ENCODE measurements at regions not wholly inside any gene's neighbourhood (a gene's known extent, or its start where the extent isn't known, plus 50 kb on each side); places are given as distances from the start of the nearest gene placed in this dataset.
"Not testable (repeated sequence)": the region's sequence is repeated elsewhere in the genome, so short reads cannot be mapped to it uniquely, and the experiment has no call there.

- H3K4me3 ChIP-seq (ENCODE audit: low read depth, low read length): no peak overlapping the region
- no peak for TF ChIP-seq CTCF (IDR thresholded peaks at IDR 0.05; ENCODE audit: borderline replicate concordance, insufficient read depth, low read depth, low read length)
These were observed 194.0 kb upstream of the BOD1L1 start for GRCh38 chr4:13821522-13821921.

- not testable (repeated sequence) for H3K4me3 ChIP-seq (ENCODE audit: low read depth, low read length)
These were observed 198.3 kb upstream of the BOD1L1 start for GRCh38 chr4:13825822-13826221.

GRCh38 chr4:13829457-13829856 is 201.9 kb upstream of the BOD1L1 start:
- no peak for TF ChIP-seq CTCF (IDR thresholded peaks at IDR 0.05; ENCODE audit: borderline replicate concordance, insufficient read depth, low read depth, low read length)
- H3K4me3 ChIP-seq (ENCODE audit: low read depth, low read length): no peak overlapping the region

GRCh38 chr4:13830449-13830848 is 202.9 kb upstream of the BOD1L1 start:
- no peak overlapping the region for H3K4me3 ChIP-seq (ENCODE audit: low read depth, low read length)
- TF ChIP-seq CTCF (IDR thresholded peaks at IDR 0.05; ENCODE audit: borderline replicate concordance, insufficient read depth, low read depth, low read length): no peak

GRCh38 chr4:13833171-13833804 is 205.8 kb upstream of the BOD1L1 start:
- TF ChIP-seq CTCF (IDR thresholded peaks at IDR 0.05; ENCODE audit: borderline replicate concordance, insufficient read depth, low read depth, low read length): no peak
- H3K4me3 ChIP-seq (ENCODE audit: low read depth, low read length): no peak overlapping the region

GRCh38 chr4:13836946-13837912 is 209.7 kb upstream of the BOD1L1 start:
- no peak overlapping the region for H3K4me3 ChIP-seq (ENCODE audit: low read depth, low read length)
- TF ChIP-seq CTCF (IDR thresholded peaks at IDR 0.05; ENCODE audit: borderline replicate concordance, insufficient read depth, low read depth, low read length): no peak

GRCh38 chr4:13840502-13841190 is 213.1 kb upstream of the BOD1L1 start:
- H3K4me3 ChIP-seq (ENCODE audit: low read depth, low read length): no peak overlapping the region
- no peak for TF ChIP-seq CTCF (IDR thresholded peaks at IDR 0.05; ENCODE audit: borderline replicate concordance, insufficient read depth, low read depth, low read length)

All from GM12875 (cell line).